Panc1 (cell line): ENCODE measurements at regions not wholly inside any gene's neighbourhood (a gene's known extent, or its start where the extent isn't known, plus 50 kb on each side); places are given as distances from the start of the nearest gene placed in this dataset.

Experiments used
- ATAC-seq: fragments of 200-7000 bp; cut with Tn5 transposase; 2 replicates; pipeline ENCODE4 v1.9.1; 2020; ENCODE audit warnings: mild to moderate bottlenecking, moderate library complexity
- BruUV-seq: library from RNA; stranded (reverse); fragments of 400-500 nt; replicated peaks from 2 replicates; lab custom pipeline; 2021; lab: Mats Ljungman, UMichigan
- CTCF ChIA-PET: fragments of 300-600 bp; sonication (Branson Sonifier 250); formaldehyde crosslinking; loops from one replicate; lab custom pipeline; 2022; ENCODE audit warnings: antibody characterized with exemption; lab: Charles Lee
- POLR2A ChIA-PET: fragments of 300-600 bp; sonication (Branson Sonifier 250); formaldehyde crosslinking; loops from one replicate; lab custom pipeline; 2022; ENCODE audit warnings: antibody characterized with exemption; lab: Charles Lee
- DNase-seq: peaks from one replicate; pipeline ENCODE4 v3.0.0-alpha.2; 2010; ENCODE audit warnings: low read depth, low spot score
- H3K27ac ChIP-seq: 2 replicates; pipeline ENCODE4 v1.5.1; 2011; ENCODE audit warnings: mild to moderate bottlenecking, low read length, inconsistent platforms
- H3K27me3 ChIP-seq: fragments of 200-500 bp; sonication (Bioruptor generic); 2 replicates; pipeline ENCODE4 v1.6.0; 2014; ENCODE audit warnings: low read length, inconsistent platforms; ENCODE audit not compliant: control insufficient read depth, insufficient read depth
- H3K36me3 ChIP-seq: fragments of 200-500 bp; sonication (Bioruptor generic); 2 replicates; pipeline ENCODE4 v1.5.1; 2014; ENCODE audit warnings: inconsistent platforms, mild to moderate bottlenecking, low read length, moderate library complexity; ENCODE audit not compliant: control insufficient read depth, insufficient read depth
- H3K4me1 ChIP-seq: 2 replicates; pipeline ENCODE4 v1.5.1; 2011; ENCODE audit warnings: inconsistent platforms, mild to moderate bottlenecking, low read length, moderate library complexity; ENCODE audit not compliant: control insufficient read depth, insufficient read depth
- H3K4me3 ChIP-seq, 2 experiments: 2 replicates each; pipeline ENCODE4 v1.5.1; 2011 to 2012; ENCODE audit warnings: low read depth in 2 of 2, low read length in 2 of 2, mild to moderate bottlenecking in 2 of 2, inconsistent platforms in 1 of 2, moderate library complexity in 1 of 2
- H3K9me3 ChIP-seq: fragments of 200-500 bp; sonication (Bioruptor generic); 2 replicates; pipeline ENCODE4 v1.5.1; 2014; ENCODE audit warnings: low read depth, mild to moderate bottlenecking, inconsistent platforms, low read length, moderate library complexity; ENCODE audit not compliant: control insufficient read depth, insufficient read depth
- CTCF ChIP-seq: fragments of 450-650 bp; IDR thresholded peaks from 2 replicates; pipeline ENCODE4 v1.5.1; 2017; ENCODE audit warnings: mild to moderate bottlenecking
- POLR2AphosphoS5 ChIP-seq: IDR thresholded peaks from 2 replicates; pipeline ENCODE4 v1.6.1; 2012; ENCODE audit warnings: mild to moderate bottlenecking, low read depth, low read length, moderate library complexity
- REST ChIP-seq, 2 experiments: IDR thresholded peaks; 2 replicates each; pipeline ENCODE4 v1.6.1; 2011 to 2012; ENCODE audit warnings: low read depth in 2 of 2, control low read depth in 1 of 2, low read length in 1 of 2, mild to moderate bottlenecking in 1 of 2, moderate library complexity in 1 of 2; ENCODE audit not compliant: insufficient read depth in 1 of 2
- SIN3A ChIP-seq: IDR thresholded peaks from 2 replicates; pipeline ENCODE4 v1.6.1; 2012; ENCODE audit warnings: low read depth, mild to moderate bottlenecking, low read length, moderate library complexity, borderline replicate concordance; ENCODE audit not compliant: insufficient read depth
- TCF7L2 ChIP-seq: IDR thresholded peaks from 2 replicates; pipeline ENCODE4 v1.6.1; 2011; ENCODE audit warnings: mild to moderate bottlenecking, low read depth, low read length, inconsistent platforms
- in situ Hi-C: cut with HindIII; loops from 2 replicates; pipeline ENCODE4 v1.10.0; 2016; ENCODE audit warnings: low sequenced_read_pairs, low pct_unique_long_range_greater_than_20kb
- intact Hi-C: fragments of 100-400 bp; cut with micrococcal nuclease; formaldehyde crosslinking; loops from one replicate; pipeline ENCODE4 v1.10.0; 2022; ENCODE audit not compliant: unreplicated experiment

GRCh38 chr20:57936636-57937385 is 227.0 kb upstream of the PMEPA1 start:
- CTCF ChIA-PET: no interaction called here
- H3K4me1 ChIP-seq: no peaks in the 10 kb centered on the region
- no peak for DNase-seq
- H3K4me3 ChIP-seq: no peak overlapping the region
- no peak for ATAC-seq
- BruUV-seq: no TSS peak
- POLR2A ChIA-PET: no interaction called here
- no peak overlapping the region for H3K27ac ChIP-seq
- no peaks in the 10 kb centered on the region for H3K36me3 ChIP-seq
- in situ Hi-C loops: no loop called here
- H3K9me3 ChIP-seq: no peaks in the 10 kb centered on the region
- intact Hi-C loops: no loop called here
- H3K27me3 ChIP-seq: no peaks in the 10 kb centered on the region
- TF ChIP-seq TCF7L2 (no peak), SIN3A (no peak), POLR2AphosphoS5 (no peak), REST (IDR thresholded peaks at IDR 0.05; ENCODE audit: insufficient read depth in 1 of 2, low read depth in 2 of 2, low read length in 1 of 2) (no peak), CTCF (no peak)

GRCh38 chr20:57934913-57935312 is 225.1 kb upstream of the PMEPA1 start:
- Histone ChIP-seq H3K9me3 (no peaks in the 10 kb centered on the region), H3K4me1 (no peaks in the 10 kb centered on the region), H3K27me3 (no peaks in the 10 kb centered on the region), H3K4me3 (no peak overlapping the region), H3K36me3 (no peaks in the 10 kb centered on the region), H3K27ac (no peak overlapping the region)
- DNase-seq (no peak), ATAC-seq (no peak)
- POLR2A ChIA-PET: no interaction called here
- in situ Hi-C loops: no loop called here
- CTCF ChIA-PET: no interaction called here
- TF ChIP-seq CTCF (no peak), REST (IDR thresholded peaks at IDR 0.05; ENCODE audit: insufficient read depth in 1 of 2, low read depth in 2 of 2, low read length in 1 of 2) (no peak), TCF7L2 (no peak), SIN3A (no peak), POLR2AphosphoS5 (no peak)
- no TSS peak for BruUV-seq
- intact Hi-C loops: no loop called here
